Ectodermal cell (in vitro differentiated cells): ENCODE measurements at regions not wholly inside any gene's neighbourhood (a gene's known extent, or its start where the extent isn't known, plus 50 kb on each side); places are given as distances from the start of the nearest gene placed in this dataset.
"Not testable (repeated sequence)": the region's sequence is repeated elsewhere in the genome, so short reads cannot be mapped to it uniquely, and the experiment has no call there.

Experiments
- H3K27ac ChIP-seq: 2 replicates; pipeline ENCODE4 v1.7.0; 2013; ENCODE audit warnings: mild to moderate bottlenecking, low read depth, low read length; ENCODE audit not compliant: insufficient read depth, poor library complexity, severe bottlenecking
- H3K27me3 ChIP-seq: 2 replicates; pipeline ENCODE4 v1.7.0; 2013; ENCODE audit warnings: mild to moderate bottlenecking, low read length; ENCODE audit not compliant: insufficient read depth, control insufficient read depth, poor library complexity, severe bottlenecking
- H3K36me3 ChIP-seq: one replicate; pipeline ENCODE4 v1.7.0; 2013; ENCODE audit warnings: low read length; ENCODE audit not compliant: control insufficient read depth, insufficient read depth
- H3K4me1 ChIP-seq: one replicate; pipeline ENCODE4 v1.7.0; 2013; ENCODE audit warnings: low read length; ENCODE audit not compliant: control insufficient read depth, insufficient read depth
- H3K4me3 ChIP-seq: 2 replicates; pipeline ENCODE4 v1.7.0; 2013; ENCODE audit warnings: low read depth, low read length, control low read depth; ENCODE audit not compliant: insufficient read depth
- H3K9me3 ChIP-seq: 2 replicates; pipeline ENCODE4 v1.7.0; 2013; ENCODE audit warnings: mild to moderate bottlenecking, low read length, moderate library complexity; ENCODE audit not compliant: control insufficient read depth
- WGBS, 2 experiments: methylation state at CpG; one replicate each; pipeline ENCODE4 v1.1.7; 2013; ENCODE audit warnings: missing lambda C conversion rate in 2 of 2; 5-methylcytosine and 5-hydroxymethylcytosine counted together

DNA sequence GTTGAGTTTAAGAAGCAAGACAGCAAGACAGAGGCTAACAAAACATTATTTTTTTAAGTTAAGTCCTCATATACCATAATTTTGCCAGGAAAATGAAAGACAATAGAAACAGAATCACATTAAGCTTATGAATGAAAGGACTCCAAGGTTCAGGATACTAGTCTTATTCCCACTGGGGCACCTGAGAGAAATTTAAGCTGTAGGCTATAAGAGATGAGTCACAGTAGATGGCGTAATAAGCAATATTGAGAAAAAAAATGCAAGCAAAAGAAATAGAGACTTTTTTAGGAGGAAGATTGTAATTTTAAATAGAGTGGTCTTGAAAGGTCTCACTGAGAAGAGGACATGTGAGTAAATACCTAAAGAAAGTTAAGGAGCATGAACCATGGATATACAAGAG lies 57.1 kb upstream of the KIF2B start:
- no peak overlapping the region for H3K27ac ChIP-seq
- H3K27me3 ChIP-seq = no peaks in the 10 kb centered on the region
- no peaks in the 10 kb centered on the region for H3K4me1 ChIP-seq
- WGBS, 2 experiments = 94 to 100% methylated on average over 1 of the region's 1 CpG
- H3K4me3 ChIP-seq = no peak overlapping the region
- H3K9me3 ChIP-seq = no peaks in the 10 kb centered on the region
- H3K36me3 ChIP-seq = no peaks in the 10 kb centered on the region

DNA sequence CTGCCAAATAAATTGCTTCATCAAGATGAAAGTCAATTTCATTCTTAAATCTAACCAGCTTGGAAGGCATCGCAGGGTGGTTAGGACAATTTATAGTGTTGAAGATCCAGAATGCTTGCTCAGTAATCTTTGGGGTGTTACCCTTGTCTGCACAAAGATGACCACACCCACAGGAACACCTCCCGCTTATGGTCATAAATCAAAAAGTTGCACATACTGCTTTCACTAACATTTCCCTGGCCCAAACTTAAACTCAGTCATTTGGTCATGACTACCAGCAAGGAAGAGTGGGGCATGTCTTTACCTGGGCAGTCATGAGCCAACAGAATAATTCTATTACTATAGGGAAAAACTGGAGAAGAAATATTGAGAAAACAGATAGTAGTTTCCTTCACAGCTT lies 57.6 kb upstream of the KIF2B start:
- no peaks in the 10 kb centered on the region for H3K27me3 ChIP-seq
- H3K36me3 ChIP-seq = no peaks in the 10 kb centered on the region
- no peak overlapping the region for H3K4me3 ChIP-seq
- H3K4me1 ChIP-seq = no peaks in the 10 kb centered on the region
- no peaks in the 10 kb centered on the region for H3K9me3 ChIP-seq
- WGBS, 2 experiments = 96 to 100% methylated on average over 2 of the region's 2 CpGs
- H3K27ac ChIP-seq = no peak overlapping the region

DNA sequence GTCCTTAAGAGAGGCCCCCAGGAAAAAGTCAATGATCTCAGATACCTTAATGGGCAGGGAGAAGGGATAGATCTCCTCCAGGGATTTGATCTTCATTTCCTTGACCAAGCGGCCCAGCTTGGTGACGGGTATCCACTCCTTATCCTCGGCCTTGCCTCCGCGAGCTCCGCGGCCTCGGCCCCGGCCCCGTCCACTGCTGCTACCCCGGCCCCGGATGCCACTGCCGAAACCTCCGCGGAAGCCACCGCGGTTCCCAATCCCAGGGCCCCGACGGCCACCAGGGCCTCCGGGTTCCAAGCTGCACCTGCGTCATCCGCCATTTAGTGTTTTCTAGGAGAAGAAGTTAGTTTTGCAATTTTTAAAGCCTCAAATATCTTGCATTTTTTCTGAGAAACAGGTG lies 65.2 kb upstream of the KIF2B start:
- Histone ChIP-seq H3K36me3 (no peaks in the 10 kb centered on the region), H3K4me1 (no peaks in the 10 kb centered on the region), H3K27ac (no peak overlapping the region), H3K4me3 (no peak overlapping the region), H3K27me3 (no peaks in the 10 kb centered on the region), H3K9me3 (no peaks in the 10 kb centered on the region)
- WGBS, 2 experiments = 93 to 95% methylated on average over 22 of the region's 22 CpGs

DNA sequence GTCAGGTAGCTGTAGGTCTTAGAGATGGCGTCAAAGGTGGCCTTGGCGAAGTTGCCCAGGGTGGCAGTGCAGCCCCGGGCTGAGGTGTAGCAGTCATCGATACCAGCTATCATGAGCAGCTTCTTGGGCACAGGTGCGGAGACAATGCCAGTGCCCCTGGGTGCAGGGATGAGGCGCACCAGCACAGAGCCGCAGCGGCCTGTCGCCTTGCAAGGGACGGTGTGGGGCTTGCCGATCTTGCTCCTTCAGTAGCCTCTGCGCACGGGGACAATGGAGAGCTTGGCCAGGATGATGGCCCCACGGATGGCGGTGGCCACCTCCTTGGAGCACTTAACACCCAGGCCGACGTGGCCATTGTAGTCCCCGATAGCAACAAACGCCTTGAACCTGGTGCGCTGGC lies 65.6 kb upstream of the KIF2B start:
- not testable (repeated sequence) for H3K4me3 ChIP-seq, H3K36me3 ChIP-seq, H3K4me1 ChIP-seq, H3K9me3 ChIP-seq, H3K27ac ChIP-seq, H3K27me3 ChIP-seq
- WGBS, 2 experiments = 95 to 96% methylated on average over 20 of the region's 20 CpGs

DNA sequence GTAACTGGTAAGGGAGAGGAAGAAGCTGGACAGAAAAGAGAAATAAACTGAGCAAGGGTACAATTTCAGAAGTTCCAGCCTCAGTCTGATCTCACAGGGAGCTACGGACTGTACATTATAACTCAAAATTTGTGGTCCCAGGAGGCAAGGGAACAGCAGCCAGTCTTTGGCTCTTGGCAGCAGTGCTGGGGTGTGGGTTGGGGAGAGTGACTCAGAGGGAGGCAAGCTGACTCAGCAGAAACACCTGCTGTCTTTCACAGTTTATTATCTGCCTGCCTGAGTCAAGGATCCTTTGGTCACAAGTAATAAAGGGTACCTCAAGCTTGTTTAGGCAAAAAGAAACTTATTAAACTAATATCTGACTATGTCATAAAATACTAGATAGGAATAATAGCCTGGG lies 73.5 kb upstream of the KIF2B start:
- Histone ChIP-seq H3K36me3 (no peaks in the 10 kb centered on the region), H3K27me3 (no peaks in the 10 kb centered on the region), H3K4me3 (no peak overlapping the region), H3K4me1 (no peaks in the 10 kb centered on the region), H3K9me3 (no peaks in the 10 kb centered on the region), H3K27ac (no peak overlapping the region)
- WGBS, 2 experiments = 90 to 95% methylated on average over 1 of the region's 1 CpG

DNA sequence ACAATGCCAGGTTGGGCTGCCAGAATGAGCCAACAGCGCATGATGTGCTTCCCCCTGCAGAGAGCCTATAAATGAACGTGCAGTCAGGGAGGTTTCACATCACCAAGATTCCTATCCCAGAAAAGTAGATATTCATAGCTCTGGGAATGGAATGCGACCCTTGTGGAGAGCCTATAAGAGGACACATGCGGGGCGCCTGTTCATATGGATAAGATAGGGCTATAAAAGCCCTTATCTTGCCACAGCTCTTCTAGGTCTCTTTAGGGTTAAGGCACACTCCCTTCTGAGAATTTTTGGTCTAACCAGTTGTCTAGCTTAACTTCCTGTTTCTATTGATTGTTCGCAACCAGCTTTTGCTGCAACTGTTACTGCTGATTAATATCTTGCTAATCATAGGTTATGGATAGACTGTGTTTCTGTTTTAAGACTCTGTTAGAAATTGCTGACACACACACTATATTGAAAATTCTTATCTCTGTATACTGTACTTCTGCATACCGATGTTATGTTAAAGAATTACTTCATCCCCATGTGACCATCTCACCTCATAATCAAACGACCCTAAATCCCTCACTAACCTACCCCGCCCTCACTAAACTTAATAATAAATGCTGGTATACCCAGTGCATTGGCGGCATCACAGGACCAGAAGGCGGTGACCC lies 74.4 kb upstream of the KIF2B start:
- H3K4me1 ChIP-seq, H3K9me3 ChIP-seq, H3K27ac ChIP-seq, H3K27me3 ChIP-seq, H3K4me3 ChIP-seq, H3K36me3 ChIP-seq: not testable (repeated sequence)
- WGBS, 2 experiments = 61 to 62% methylated on average over 9 to 11 of the region's 11 CpGs

DNA sequence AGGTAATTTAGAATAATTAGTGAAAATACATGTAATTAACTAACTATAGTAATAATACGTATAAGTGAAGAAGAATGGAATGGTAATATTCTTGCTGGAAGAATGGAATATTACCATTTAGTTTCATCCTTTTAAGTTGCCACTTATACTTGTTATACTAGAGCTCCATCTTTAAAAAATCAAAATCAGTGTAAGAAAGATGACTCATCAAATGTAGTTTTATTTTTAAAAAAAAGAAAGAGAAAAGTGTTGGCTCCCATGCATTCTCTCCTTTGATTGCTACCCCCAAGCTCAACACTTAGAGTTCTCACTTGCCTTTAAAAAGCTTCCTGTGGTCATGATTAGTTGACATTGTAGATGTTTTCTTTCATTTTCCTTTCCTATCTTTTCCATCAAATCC lies 82.4 kb upstream of the KIF2B start:
- no CpG with 5 or more reads among the region's 1 CpG for WGBS, 2 experiments
- Histone ChIP-seq H3K27me3 (no peaks in the 10 kb centered on the region), H3K27ac (no peak overlapping the region), H3K36me3 (no peaks in the 10 kb centered on the region), H3K4me1 (no peaks in the 10 kb centered on the region), H3K4me3 (no peak overlapping the region), H3K9me3 (no peaks in the 10 kb centered on the region)

DNA sequence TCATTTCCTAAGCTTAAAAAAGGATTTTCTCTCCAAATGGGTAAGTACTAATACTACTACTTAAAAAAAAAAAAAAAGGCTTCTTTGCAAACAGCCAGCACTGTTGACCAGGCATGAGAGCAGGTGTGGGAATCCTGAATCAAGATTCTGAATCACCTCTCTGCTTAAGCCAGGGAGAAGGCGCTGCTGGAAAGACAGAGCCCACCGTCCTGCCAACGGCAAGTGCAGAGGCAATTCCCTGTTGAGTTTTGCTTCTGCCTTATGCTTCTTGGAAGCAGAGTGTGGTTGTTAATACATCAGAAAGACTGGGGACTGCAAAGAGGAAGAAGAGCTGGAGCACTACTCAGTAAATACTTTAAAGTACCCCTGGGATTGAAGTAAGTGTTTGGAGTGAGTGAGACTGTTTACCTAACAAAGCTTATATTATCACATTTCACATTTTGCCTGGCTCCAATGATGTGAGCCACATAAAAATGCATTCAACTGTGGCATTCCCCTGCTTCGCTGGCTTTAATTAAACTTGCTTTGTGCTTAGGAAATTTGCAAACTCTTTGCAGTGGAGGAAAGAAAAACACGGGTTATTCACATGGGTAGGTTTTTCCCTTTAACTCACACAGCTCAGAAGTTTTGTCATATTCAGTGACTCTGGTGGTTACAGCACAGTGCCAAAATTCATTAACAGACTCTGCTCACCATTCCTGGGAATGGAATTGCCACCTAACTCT lies 86.0 kb upstream of the KIF2B start:
- 73 to 81% methylated on average over 5 of the region's 5 CpGs for WGBS, 2 experiments
- Histone ChIP-seq H3K4me1 (no peaks in the 10 kb centered on the region), H3K4me3 (no peak overlapping the region), H3K27ac (no peak overlapping the region), H3K9me3 (no peaks in the 10 kb centered on the region), H3K36me3 (no peaks in the 10 kb centered on the region), H3K27me3 (no peaks in the 10 kb centered on the region)

DNA sequence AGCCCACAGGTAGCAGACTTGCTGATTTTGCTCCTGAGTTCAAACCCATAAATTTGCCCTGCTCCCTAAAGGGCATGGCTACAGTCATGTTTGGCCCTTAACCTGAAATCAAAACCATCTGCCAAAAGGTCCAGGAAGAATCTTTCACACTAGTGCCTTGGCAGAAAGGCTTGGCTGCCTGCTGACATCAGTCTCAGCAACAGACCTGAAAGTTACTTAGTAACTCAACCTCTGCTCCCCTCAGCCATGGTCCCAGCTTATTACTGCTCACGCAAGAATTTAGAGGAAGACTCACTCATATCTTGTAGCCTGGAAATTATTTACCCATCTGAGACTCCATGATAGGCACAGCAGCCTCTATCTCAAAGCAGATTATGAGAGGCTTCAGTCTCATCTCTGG lies 98.0 kb upstream of the KIF2B start:
- no peak overlapping the region for H3K4me3 ChIP-seq
- H3K4me1 ChIP-seq = no peaks in the 10 kb centered on the region
- no peaks in the 10 kb centered on the region for H3K9me3 ChIP-seq
- H3K27me3 ChIP-seq = no peaks in the 10 kb centered on the region
- H3K27ac ChIP-seq = no peak overlapping the region
- 95 to 96% methylated on average over 1 of the region's 1 CpG for WGBS, 2 experiments
- H3K36me3 ChIP-seq = no peaks in the 10 kb centered on the region

DNA sequence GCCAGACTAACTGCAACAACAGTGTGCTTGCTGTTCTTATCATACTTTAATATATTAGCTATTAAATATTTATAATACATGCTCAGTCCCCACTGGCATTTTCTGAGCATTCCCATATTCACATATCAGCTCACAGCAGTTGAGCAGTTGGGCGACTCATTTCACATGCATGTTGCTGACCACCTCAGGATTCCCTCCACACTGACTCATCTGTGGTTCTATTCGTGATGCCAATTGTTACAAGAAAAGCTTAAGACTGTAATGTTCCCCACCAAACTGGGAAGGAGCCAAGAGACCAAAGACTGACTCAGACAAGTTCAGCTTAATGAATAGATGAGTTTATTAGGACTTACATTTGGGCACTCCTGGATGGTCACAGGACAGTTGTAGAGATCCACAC lies 100.3 kb upstream of the KIF2B start:
- Histone ChIP-seq H3K36me3 (no peaks in the 10 kb centered on the region), H3K27ac (no peak overlapping the region), H3K4me1 (no peaks in the 10 kb centered on the region), H3K27me3 (no peaks in the 10 kb centered on the region), H3K4me3 (no peak overlapping the region), H3K9me3 (no peaks in the 10 kb centered on the region)
- 91 to 95% methylated on average over 2 of the region's 2 CpGs for WGBS, 2 experiments
